Left ventricle myocardium inferior (tissue), 1 donor: ENCODE measurements at regions not wholly inside any gene's neighbourhood (a gene's known extent, or its start where the extent isn't known, plus 50 kb on each side); places are given as distances from the start of the nearest gene placed in this dataset.

Experiments
- DNase-seq: peaks from one replicate; pipeline ENCODE4 v3.0.0-alpha.2; 2020
- H3K27ac ChIP-seq: fragments of 200-600 bp; replicated peaks from 2 replicates; pipeline ENCODE4 v1.8.0; 2021
- H3K27me3 ChIP-seq: fragments of 200-600 bp; 2 replicates; pipeline ENCODE4 v1.8.0; 2021; ENCODE audit warnings: low read depth
- H3K36me3 ChIP-seq: fragments of 200-600 bp; 2 replicates; pipeline ENCODE4 v1.8.0; 2021
- H3K4me1 ChIP-seq: fragments of 200-600 bp; 2 replicates; pipeline ENCODE4 v1.8.0; 2021
- H3K4me3 ChIP-seq: fragments of 200-600 bp; 2 replicates; pipeline ENCODE4 v1.8.0; 2021; ENCODE audit warnings: mild to moderate bottlenecking, moderate library complexity
- H3K9me3 ChIP-seq: fragments of 200-600 bp; replicated peaks from 2 replicates; pipeline ENCODE4 v1.8.0; 2021
- CTCF ChIP-seq: fragments of 200-600 bp; IDR thresholded peaks from 2 replicates; pipeline ENCODE4 v1.8.0; 2021; ENCODE audit warnings: antibody characterized with exemption, mild to moderate bottlenecking, borderline replicate concordance
- intact Hi-C: fragments of 100-400 bp; cut with micrococcal nuclease; formaldehyde crosslinking; loops from one replicate; pipeline ENCODE4 v1.11.0; 2022
- donor health status: DM: no; HTN: yes; CAD: no; lungs with severe emphysema.

DNA sequence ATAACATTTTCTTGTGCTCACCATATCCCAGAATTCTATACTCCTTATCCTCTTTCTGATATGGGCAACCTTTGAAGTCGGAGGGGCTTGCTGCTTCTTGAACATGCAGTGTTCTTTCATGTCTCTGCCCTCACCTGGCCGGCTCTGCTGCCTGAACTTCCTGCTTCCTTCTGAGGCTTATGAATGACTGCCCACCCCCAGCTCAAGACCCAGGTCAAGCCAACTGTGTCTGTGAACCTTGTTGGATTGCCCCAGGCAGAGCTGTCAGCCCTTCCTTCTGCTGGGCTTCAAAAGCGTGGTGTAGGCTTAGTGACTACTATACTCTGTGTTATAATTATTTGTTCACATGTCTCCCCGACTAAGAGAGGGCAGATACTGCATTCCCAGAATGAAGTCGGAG lies 506.5 kb downstream of the HS3ST4 start:
- H3K4me3 ChIP-seq: no peak overlapping the region
- H3K36me3 ChIP-seq: no peaks in the 10 kb centered on the region
- no peak overlapping the region for H3K27ac ChIP-seq
- H3K4me1 ChIP-seq: peaks cover 13% of the 10 kb centered on the region
- intact Hi-C loops: no loop called here
- no peaks in the 10 kb centered on the region for H3K27me3 ChIP-seq
- no peaks in the 10 kb centered on the region for H3K9me3 ChIP-seq
- TF ChIP-seq CTCF: no peak
- DNase-seq: no peak

- no peak for TF ChIP-seq CTCF
- DNase-seq: no peak
Measured at GRCh38 chr16:26204138-26204537, 512.4 kb downstream of the HS3ST4 start.

GRCh38 chr16:26211542-26211941 lies 519.8 kb downstream of the HS3ST4 start:
- no peak for TF ChIP-seq CTCF
- intact Hi-C loops: no loop called here
- Histone ChIP-seq H3K9me3 (peaks cover 23% of the 10 kb centered on the region), H3K27ac (no peak overlapping the region), H3K4me3 (no peak overlapping the region), H3K36me3 (no peaks in the 10 kb centered on the region), H3K27me3 (no peaks in the 10 kb centered on the region), H3K4me1 (no peaks in the 10 kb centered on the region)
- no peak for DNase-seq

More at GRCh38 chr16:26204138-26204537, 512.4 kb downstream of the HS3ST4 start:
- Histone ChIP-seq H3K9me3 (peaks cover 17% of the 10 kb centered on the region), H3K4me1 (no peaks in the 10 kb centered on the region), H3K27ac (no peak overlapping the region), H3K36me3 (no peaks in the 10 kb centered on the region), H3K27me3 (no peaks in the 10 kb centered on the region), H3K4me3 (no peak overlapping the region)
- intact Hi-C loops: no loop called here

DNA sequence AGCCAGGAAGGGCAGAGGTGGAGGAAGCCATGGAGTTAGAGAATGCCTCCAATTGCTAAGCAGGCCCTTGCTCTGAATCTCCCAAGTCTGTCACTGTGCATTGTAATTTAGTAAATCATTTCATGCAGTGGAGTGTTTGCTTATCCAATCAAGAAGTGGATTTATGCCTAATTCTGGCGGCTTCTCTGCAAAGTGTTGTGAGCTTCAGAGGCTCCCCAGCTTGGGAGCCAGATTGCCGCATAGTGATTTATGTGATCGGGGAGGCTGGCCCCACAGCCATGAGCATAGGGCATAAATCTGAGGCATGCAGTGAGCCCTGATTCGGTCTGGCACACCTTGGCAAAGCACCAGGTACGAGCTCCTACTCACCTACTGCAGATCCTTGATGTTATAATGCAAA lies 520.8 kb downstream of the HS3ST4 start:
- Histone ChIP-seq H3K9me3 (peaks cover 18% of the 10 kb centered on the region), H3K4me1 (no peaks in the 10 kb centered on the region), H3K27me3 (peaks cover 4% of the 10 kb centered on the region), H3K27ac (no peak overlapping the region), H3K4me3 (no peak overlapping the region), H3K36me3 (no peaks in the 10 kb centered on the region)
- no peak for DNase-seq
- no peak for TF ChIP-seq CTCF
- intact Hi-C loops: no loop called here

DNA sequence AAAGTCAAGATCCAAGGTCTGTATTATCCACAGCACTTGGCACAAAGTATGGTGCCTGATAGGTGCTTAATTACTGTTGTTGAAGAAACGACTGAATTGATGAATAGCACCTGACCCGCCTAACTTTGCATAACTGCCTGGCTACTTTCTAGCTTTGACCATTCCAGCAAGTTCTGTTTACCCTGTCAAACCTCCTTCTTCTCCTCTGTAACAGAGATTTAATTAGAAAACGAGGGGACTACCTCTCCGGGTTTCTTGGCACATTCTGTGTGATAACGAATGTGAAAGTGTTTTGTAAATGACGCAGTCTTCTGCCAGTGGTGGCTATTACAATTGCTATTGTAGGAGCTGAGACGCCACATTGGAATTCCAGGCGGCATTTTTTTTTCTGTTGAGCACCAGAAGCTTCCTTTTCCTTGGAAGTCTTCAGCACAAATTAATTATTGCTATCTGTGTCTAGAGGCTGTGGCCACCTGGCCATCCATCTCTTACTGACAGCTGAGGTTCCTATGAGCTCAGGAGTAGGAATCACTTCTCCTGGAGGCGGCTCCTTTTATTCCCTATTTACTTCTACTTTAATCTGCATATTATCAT lies 522.9 kb downstream of the HS3ST4 start:
- H3K9me3 ChIP-seq: peaks cover 9% of the 10 kb centered on the region
- H3K4me3 ChIP-seq: no peak overlapping the region
- no peak for DNase-seq
- no peaks in the 10 kb centered on the region for H3K4me1 ChIP-seq
- H3K27me3 ChIP-seq: peaks cover 4% of the 10 kb centered on the region
- H3K36me3 ChIP-seq: no peaks in the 10 kb centered on the region
- no peak overlapping the region for H3K27ac ChIP-seq
- no peak for TF ChIP-seq CTCF
- intact Hi-C loops: no loop called here

DNA sequence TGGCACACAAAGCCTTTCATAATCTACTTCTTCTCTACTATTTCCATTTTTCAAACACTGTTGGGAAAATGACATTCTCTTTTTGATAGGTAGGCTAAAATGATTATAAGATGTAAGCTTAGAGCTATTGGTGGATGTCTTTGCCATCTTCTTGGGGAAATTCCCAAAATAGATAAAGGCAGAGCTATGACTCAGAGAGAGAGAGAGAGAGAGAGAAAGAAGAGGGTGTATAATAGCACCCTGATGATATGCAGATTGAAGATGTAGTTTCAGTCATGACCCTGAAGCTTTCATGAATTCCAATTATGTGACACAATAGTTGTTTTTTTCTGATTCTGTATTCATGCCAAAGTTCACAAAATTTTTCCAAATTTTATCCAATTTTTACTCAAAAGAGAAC lies 529.1 kb downstream of the HS3ST4 start:
- Histone ChIP-seq H3K4me1 (no peaks in the 10 kb centered on the region), H3K9me3 (no peaks in the 10 kb centered on the region), H3K4me3 (no peak overlapping the region), H3K36me3 (no peaks in the 10 kb centered on the region), H3K27ac (no peak overlapping the region), H3K27me3 (peaks cover 4% of the 10 kb centered on the region)
- no peak for DNase-seq
- intact Hi-C loops: no loop called here
- TF ChIP-seq CTCF: no peak
